K562 (cell line): ENCODE measurements at regions not wholly inside any gene's neighbourhood (a gene's known extent, or its start where the extent isn't known, plus 50 kb on each side); places are given as distances from the start of the nearest gene placed in this dataset.

Experiments used
- ATAC-seq: fragments of 200-7000 bp; cut with Tn5 transposase; 3 replicates; pipeline ENCODE4 v1.9.1; 2020; ENCODE audit warnings: moderate library complexity
- BruUV-seq: library from RNA; stranded (reverse); fragments of 400-500 nt; replicated peaks from 2 replicates; lab custom pipeline; 2021; lab: Mats Ljungman, UMichigan
- CTCF ChIA-PET: fragments of 300-600 bp; formaldehyde crosslinking; extraction: SDS; loops from one replicate; lab custom pipeline; 2021; ENCODE audit warnings: low intra/inter-chr PET ratio; lab: Yijun Ruan, JAX
- POLR2A ChIA-PET: fragments of 300-600, 350-650 bp; sonication (Branson Sonifier 250); formaldehyde crosslinking; extraction: SDS; loops from one replicate; lab custom pipeline; 2021; ENCODE audit warnings: antibody characterized with exemption, inconsistent platforms; lab: Yijun Ruan, JAX
- DNase-seq, 4 experiments: peaks; one replicate each; pipeline versions ENCODE4 v3.0.0 to v3.0.0-alpha.2; 2011 to 2018; ENCODE audit warnings: low spot score in 3 of 4, mixed read lengths in 3 of 4; ENCODE audit errors: extremely low read depth in 1 of 4
- FAIRE-seq: peaks from 2 replicates; lab custom pipeline; 2011; peaks lifted over from hg19 to GRCh38; lab: Jason Lieb, UNC
- H2AFZ ChIP-seq: 2 replicates; pipeline ENCODE4 v1.6.0; 2011; ENCODE audit warnings: low read depth, low read length, control low read depth, inconsistent platforms
- H3K27ac ChIP-seq: fragments of 200-600 bp; 3 replicates; pipeline ENCODE4 v1.8.0; 2011; ENCODE audit warnings: low read depth, mild to moderate bottlenecking, control low read depth, inconsistent platforms, low read length, moderate library complexity, mixed read lengths; ENCODE audit errors: extremely low read depth
- H3K27me3 ChIP-seq, 2 experiments: fragments of 300-600 bp in 1 of 2; 2 replicates in 1 of 2; 3 replicates in 1 of 2; pipeline versions ENCODE4 v1.6.0 to v1.8.0; 2011; ENCODE audit warnings: inconsistent platforms in 2 of 2, low read length in 2 of 2, mild to moderate bottlenecking in 1 of 2, mixed read lengths in 1 of 2, moderate library complexity in 1 of 2; ENCODE audit not compliant: control insufficient read depth in 2 of 2, insufficient read depth in 2 of 2
- H3K36me3 ChIP-seq: fragments of 300-600 bp; 3 replicates; pipeline ENCODE4 v1.8.0; 2011; ENCODE audit warnings: mild to moderate bottlenecking, low read length, inconsistent platforms; ENCODE audit not compliant: control insufficient read depth, insufficient read depth
- H3K4me1 ChIP-seq, 2 experiments: fragments of 200-600 bp in 1 of 2; replicated peaks in 1 of 2; 2 replicates in 1 of 2; 3 replicates in 1 of 2; pipeline versions ENCODE4 v1.5.1 to v1.8.0; 2011; ENCODE audit warnings: inconsistent platforms in 2 of 2, low read length in 2 of 2, mild to moderate bottlenecking in 1 of 2, mixed read lengths in 1 of 2, moderate library complexity in 1 of 2; ENCODE audit not compliant: control insufficient read depth in 2 of 2, insufficient read depth in 2 of 2
- H3K4me2 ChIP-seq: 2 replicates; pipeline ENCODE4 v1.6.1; 2011; ENCODE audit warnings: low read length, control low read depth, inconsistent platforms, mixed read lengths; ENCODE audit not compliant: insufficient read depth
- H3K4me3 ChIP-seq: fragments of 200-600 bp; sonication (generic), shearing (Covaris generic); 2 replicates; pipeline ENCODE4 v1.5.1; 2016; ENCODE audit warnings: control low read depth, inconsistent platforms
- H3K79me2 ChIP-seq: fragments of 200-600 bp; 3 replicates; pipeline ENCODE4 v1.8.0; 2011; ENCODE audit warnings: low read length, inconsistent platforms; ENCODE audit not compliant: control insufficient read depth, insufficient read depth
- H3K9ac ChIP-seq, 2 experiments: 2 replicates each; pipeline versions ENCODE4 v1.6.0 to v1.6.1; 2011; ENCODE audit warnings: low read depth in 2 of 2, low read length in 2 of 2, control low read depth in 1 of 2, inconsistent platforms in 1 of 2, mild to moderate bottlenecking in 1 of 2, mixed read lengths in 1 of 2; ENCODE audit not compliant: insufficient read depth in 1 of 2
- H3K9me1 ChIP-seq: one replicate; pipeline ENCODE4 v1.6.0; 2011; ENCODE audit warnings: inconsistent platforms, mild to moderate bottlenecking, low read length, moderate library complexity; ENCODE audit not compliant: control insufficient read depth, insufficient read depth
- H3K9me3 ChIP-seq: replicated peaks from 2 replicates; pipeline ENCODE4 v1.5.1; 2011; ENCODE audit warnings: low read depth, low read length, inconsistent platforms; ENCODE audit not compliant: control insufficient read depth, insufficient read depth
- H4K20me1 ChIP-seq: replicated peaks from 2 replicates; pipeline ENCODE4 v1.6.1; 2011; ENCODE audit warnings: low read length, inconsistent platforms, mixed read lengths; ENCODE audit not compliant: control insufficient read depth, insufficient read depth
- GATAD2B ChIP-seq: fragments of 450-650 bp; IDR thresholded peaks from 2 replicates; pipeline ENCODE4 v1.6.1; 2017; ENCODE audit warnings: mild to moderate bottlenecking, borderline replicate concordance
- HNRNPUL1 ChIP-seq: fragments of 200-400 bp; formaldehyde crosslinking; IDR thresholded peaks from 2 replicates; pipeline ENCODE4 v1.6.1; 2017; ENCODE audit warnings: low read length
- KAT8 ChIP-seq: fragments of 450-650 bp; IDR thresholded peaks from 2 replicates; pipeline ENCODE4 v1.6.1; 2016; ENCODE audit warnings: low read depth, mild to moderate bottlenecking
- MAZ ChIP-seq, 2 experiments: fragments of 450-650 bp in 1 of 2; sonication (generic) in 1 of 2; formaldehyde crosslinking; IDR thresholded peaks in 1 of 2; conservative IDR thresholded peaks in 1 of 2; 2 replicates each; pipeline versions ENCODE4 v1.4.0 to v1.5.0; 2020; ENCODE audit warnings: mild to moderate bottlenecking in 1 of 2, missing genetic modification reagents in 1 of 2
- MCM7 ChIP-seq, 2 experiments: fragments of 450-650 bp; IDR thresholded peaks; 2 replicates each; pipeline ENCODE4 v1.6.1; 2016 to 2018
- NONO ChIP-seq, 2 experiments: fragments of 200-400 bp in 1 of 2; fragments of 450-650 bp in 1 of 2; formaldehyde crosslinking in 1 of 2; IDR thresholded peaks; 2 replicates each; pipeline ENCODE4 v1.6.1; 2017; ENCODE audit warnings: low read depth in 2 of 2, mild to moderate bottlenecking in 2 of 2, moderate library complexity in 2 of 2, low read length in 1 of 2
- NRF1 ChIP-seq, 2 experiments: fragments of 450-650 bp; IDR thresholded peaks in 1 of 2; conservative IDR thresholded peaks in 1 of 2; 2 replicates each; pipeline ENCODE4 v1.6.1; 2014; ENCODE audit warnings: mild to moderate bottlenecking in 2 of 2
- PCBP2 ChIP-seq: fragments of 200-400 bp; formaldehyde crosslinking; IDR thresholded peaks from 2 replicates; pipeline ENCODE4 v1.6.1; 2018; ENCODE audit warnings: low read length, low read depth, mild to moderate bottlenecking, moderate library complexity; ENCODE audit not compliant: poor library complexity, severe bottlenecking
- POLR2A ChIP-seq: fragments of 450-650 bp; conservative IDR thresholded peaks from 2 replicates; pipeline ENCODE4 v1.6.1; 2016
- SLC30A9 ChIP-seq: fragments of 250-450 bp; sonication (Bioruptor Pico); IDR thresholded peaks from 2 replicates; pipeline ENCODE4 v1.8.0; 2022; ENCODE audit warnings: mild to moderate bottlenecking, moderate library complexity
- SMARCE1 ChIP-seq: fragments of 450-650 bp; IDR thresholded peaks from 2 replicates; pipeline ENCODE4 v1.7.1; 2016; ENCODE audit warnings: mild to moderate bottlenecking
- YY1 ChIP-seq, 3 experiments: IDR thresholded peaks; 2 replicates each; pipeline ENCODE4 v1.6.1; 2011; ENCODE audit warnings: low read length in 2 of 3, mild to moderate bottlenecking in 2 of 3, moderate library complexity in 2 of 3, borderline replicate concordance in 1 of 3, control low read depth in 1 of 3, low read depth in 1 of 3; ENCODE audit not compliant: insufficient read depth in 3 of 3, insufficient replicate concordance in 2 of 3, control insufficient read depth in 1 of 3, insufficient read length in 1 of 3; ENCODE audit errors: extremely low read depth in 1 of 3
- ZKSCAN8 ChIP-seq: fragments of 200-800 bp; sonication (Bioruptor generic); IDR thresholded peaks from 2 replicates; pipeline ENCODE4 v1.6.1; 2016; ENCODE audit warnings: missing genetic modification characterization, missing compliant biosample characterization
- ZNF586 ChIP-seq: fragments of 450-650 bp; formaldehyde crosslinking; conservative IDR thresholded peaks from 2 replicates; pipeline ENCODE4 v1.4.0; 2020; ENCODE audit warnings: mild to moderate bottlenecking, moderate library complexity
- WGBS: fragments of 100-300 bp; shearing (Covaris generic); methylation state at CpG from one replicate; pipeline ENCODE4 v1.1.6; 2016; ENCODE audit warnings: low coverage, mixed read lengths; ENCODE audit not compliant: insufficient coverage; ENCODE audit errors: missing lambda C conversion rate; 5-methylcytosine and 5-hydroxymethylcytosine counted together
- in situ Hi-C: fragments of 300-500 bp; cut with MboI; formaldehyde crosslinking; loops from 4 replicates; pipeline ENCODE4 v1.15.0; 2018; ENCODE audit warnings: inconsistent platforms, mixed read lengths
- intact Hi-C: fragments of 100-400 bp; cut with micrococcal nuclease; formaldehyde crosslinking; loops from 2 replicates; pipeline ENCODE4 v1.14.2; 2022
- TF ChIP-seq, protein P1 (sequence below): fragments of 450-650 bp; formaldehyde crosslinking; conservative IDR thresholded peaks from 2 replicates; pipeline ENCODE4 v1.4.0; 2022; ENCODE audit warnings: mild to moderate bottlenecking, missing genetic modification characterization
- TF ChIP-seq, protein P2 (sequence below): IDR thresholded peaks from 2 replicates; pipeline ENCODE4 v1.6.1; 2014; ENCODE audit warnings: antibody characterized with exemption
- TF ChIP-seq, protein P3 (sequence below): fragments of 450-650 bp; IDR thresholded peaks from 2 replicates; pipeline ENCODE4 v1.6.1; 2016; ENCODE audit warnings: antibody characterized with exemption
- TF ChIP-seq, protein P4 (sequence below): sonication (generic); formaldehyde crosslinking; IDR thresholded peaks from 2 replicates; pipeline ENCODE4 v1.8.1; 2022; ENCODE audit warnings: missing genetic modification reagents

DNA sequence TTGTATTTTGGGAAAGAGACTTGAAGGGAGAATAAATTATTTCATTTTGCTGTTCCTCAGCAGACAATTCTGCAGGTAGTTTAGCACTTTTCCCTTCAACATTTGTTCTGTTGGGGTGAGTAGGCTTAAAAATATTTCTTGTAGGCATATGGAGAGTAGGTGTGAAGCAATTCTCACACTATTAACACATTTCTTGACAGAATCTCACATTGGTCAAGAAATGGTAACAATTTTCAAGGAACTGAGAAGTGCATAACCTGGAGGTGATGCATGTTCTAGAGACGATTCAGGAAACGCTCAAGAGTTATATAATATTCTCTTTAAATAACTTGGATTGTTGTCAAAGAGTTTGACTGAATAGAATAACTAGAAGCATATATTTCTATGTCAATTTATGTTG, 658.2 kb downstream of the STIM2 start (continued):
- TF ChIP-seq PCBP2 = no peak
- TF ChIP-seq, protein P1, sequence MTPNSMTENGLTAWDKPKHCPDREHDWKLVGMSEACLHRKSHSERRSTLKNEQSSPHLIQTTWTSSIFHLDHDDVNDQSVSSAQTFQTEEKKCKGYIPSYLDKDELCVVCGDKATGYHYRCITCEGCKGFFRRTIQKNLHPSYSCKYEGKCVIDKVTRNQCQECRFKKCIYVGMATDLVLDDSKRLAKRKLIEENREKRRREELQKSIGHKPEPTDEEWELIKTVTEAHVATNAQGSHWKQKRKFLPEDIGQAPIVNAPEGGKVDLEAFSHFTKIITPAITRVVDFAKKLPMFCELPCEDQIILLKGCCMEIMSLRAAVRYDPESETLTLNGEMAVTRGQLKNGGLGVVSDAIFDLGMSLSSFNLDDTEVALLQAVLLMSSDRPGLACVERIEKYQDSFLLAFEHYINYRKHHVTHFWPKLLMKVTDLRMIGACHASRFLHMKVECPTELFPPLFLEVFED = no peak
- no peak for TF ChIP-seq HNRNPUL1
- no peak for TF ChIP-seq GATAD2B
- no peak for TF ChIP-seq KAT8
- no peak for TF ChIP-seq SMARCE1
- TF ChIP-seq, all 486 proteins: peak for 0

DNA sequence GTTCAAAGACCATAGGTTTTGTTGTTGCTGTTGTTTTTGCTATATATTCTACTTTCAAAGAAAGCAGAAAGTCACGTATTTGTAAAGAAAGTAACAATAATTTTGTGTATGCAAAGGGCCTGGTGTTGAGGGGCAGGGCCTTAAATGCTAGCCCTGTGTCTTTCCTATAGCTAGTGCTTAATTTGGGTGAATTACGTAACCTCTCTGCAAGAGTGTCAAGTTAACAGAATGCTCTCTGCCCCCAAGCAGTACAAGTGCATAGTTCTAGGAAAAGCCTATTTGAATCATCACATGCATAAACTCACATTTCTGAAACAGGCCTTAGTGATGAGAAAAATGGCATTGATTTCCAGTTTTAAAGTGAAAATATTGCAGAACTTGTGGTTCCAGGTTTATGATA, 663.6 kb downstream of the STIM2 start:
- FAIRE-seq = no peak
- TF ChIP-seq YY1 (IDR thresholded peaks at IDR 0.05; ENCODE audit: borderline replicate concordance in 1 of 3, control insufficient read depth in 1 of 3, extremely low read depth in 1 of 3, insufficient read depth in 3 of 3, insufficient read length in 1 of 3, insufficient replicate concordance in 2 of 3, low read depth in 1 of 3, low read length in 2 of 3) (no peak), ZKSCAN8 (CRISPR knock-in tag) (no peak), NONO (IDR thresholded peaks at IDR 0.05; ENCODE audit: low read depth in 2 of 2, low read length in 1 of 2) (no peak), ZNF586 (no peak), SLC30A9 (CRISPR knock-in tag) (no peak), MAZ (CRISPR knock-in tag; conservative IDR thresholded peaks at IDR 0.05 in 1 of 2, IDR thresholded peaks at IDR 0.05 in 1 of 2) (no peak), NRF1 (conservative IDR thresholded peaks at IDR 0.05 in 1 of 2, IDR thresholded peaks at IDR 0.05 in 1 of 2) (no peak), POLR2A (no peak), MCM7 (IDR thresholded peaks at IDR 0.05) (no peak)
- TF ChIP-seq, protein P2, sequence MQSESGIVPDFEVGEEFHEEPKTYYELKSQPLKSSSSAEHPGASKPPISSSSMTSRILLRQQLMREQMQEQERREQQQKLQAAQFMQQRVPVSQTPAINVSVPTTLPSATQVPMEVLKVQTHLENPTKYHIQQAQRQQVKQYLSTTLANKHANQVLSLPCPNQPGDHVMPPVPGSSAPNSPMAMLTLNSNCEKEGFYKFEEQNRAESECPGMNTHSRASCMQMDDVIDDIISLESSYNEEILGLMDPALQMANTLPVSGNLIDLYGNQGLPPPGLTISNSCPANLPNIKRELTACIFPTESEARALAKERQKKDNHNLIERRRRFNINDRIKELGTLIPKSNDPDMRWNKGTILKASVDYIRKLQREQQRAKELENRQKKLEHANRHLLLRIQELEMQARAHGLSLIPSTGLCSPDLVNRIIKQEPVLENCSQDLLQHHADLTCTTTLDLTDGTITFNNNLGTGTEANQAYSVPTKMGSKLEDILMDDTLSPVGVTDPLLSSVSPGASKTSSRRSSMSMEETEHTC = no peak
- TF ChIP-seq, protein P3, sequence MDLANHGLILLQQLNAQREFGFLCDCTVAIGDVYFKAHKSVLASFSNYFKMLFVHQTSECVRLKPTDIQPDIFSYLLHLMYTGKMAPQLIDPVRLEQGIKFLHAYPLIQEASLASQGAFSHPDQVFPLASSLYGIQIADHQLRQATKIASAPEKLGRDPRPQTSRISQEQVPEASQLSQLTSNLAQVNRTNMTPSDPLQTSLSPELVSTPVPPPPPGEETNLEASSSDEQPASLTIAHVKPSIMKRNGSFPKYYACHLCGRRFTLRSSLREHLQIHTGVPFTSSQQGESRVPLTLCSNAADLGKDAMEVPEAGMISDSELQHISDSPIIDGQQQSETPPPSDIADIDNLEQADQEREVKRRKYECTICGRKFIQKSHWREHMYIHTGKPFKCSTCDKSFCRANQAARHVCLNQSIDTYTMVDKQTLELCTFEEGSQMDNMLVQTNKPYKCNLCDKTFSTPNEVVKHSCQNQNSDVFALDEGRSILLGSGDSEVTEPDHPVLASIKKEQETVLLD = no peak
- TF ChIP-seq, protein P4, sequence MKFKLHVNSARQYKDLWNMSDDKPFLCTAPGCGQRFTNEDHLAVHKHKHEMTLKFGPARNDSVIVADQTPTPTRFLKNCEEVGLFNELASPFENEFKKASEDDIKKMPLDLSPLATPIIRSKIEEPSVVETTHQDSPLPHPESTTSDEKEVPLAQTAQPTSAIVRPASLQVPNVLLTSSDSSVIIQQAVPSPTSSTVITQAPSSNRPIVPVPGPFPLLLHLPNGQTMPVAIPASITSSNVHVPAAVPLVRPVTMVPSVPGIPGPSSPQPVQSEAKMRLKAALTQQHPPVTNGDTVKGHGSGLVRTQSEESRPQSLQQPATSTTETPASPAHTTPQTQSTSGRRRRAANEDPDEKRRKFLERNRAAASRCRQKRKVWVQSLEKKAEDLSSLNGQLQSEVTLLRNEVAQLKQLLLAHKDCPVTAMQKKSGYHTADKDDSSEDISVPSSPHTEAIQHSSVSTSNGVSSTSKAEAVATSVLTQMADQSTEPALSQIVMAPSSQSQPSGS (CRISPR knock-in tag) = no peak

More for the DNA sequence above, 663.6 kb downstream of the STIM2 start:
- Histone ChIP-seq H3K79me2 (no peaks in the 10 kb centered on the region), H3K27me3 (no peaks in the 10 kb centered on the region), H4K20me1 (no peaks in the 10 kb centered on the region), H3K4me2 (no peak overlapping the region), H3K4me3 (no peak overlapping the region), H3K9me1 (no peaks in the 10 kb centered on the region), H3K27ac (no peak overlapping the region), H3K4me1 (no peaks in the 10 kb centered on the region), H3K9ac (no peak overlapping the region), H3K36me3 (no peaks in the 10 kb centered on the region), H3K9me3 (no peaks in the 10 kb centered on the region), H2AFZ (no peak overlapping the region)
- in situ Hi-C loops (no loop called here), intact Hi-C loops (no loop called here)
- ATAC-seq (no peak), DNase-seq (no peak)
- POLR2A ChIA-PET = no interaction called here
- CTCF ChIA-PET = no interaction called here
- BruUV-seq = no TSS peak
- 9% methylated on average over 2 of the region's 2 CpGs for WGBS
